ENCODE measurements at regions not wholly inside any gene's neighbourhood (a gene's known extent, or its start where the extent isn't known, plus 50 kb on each side); places are given as distances from the start of the nearest gene placed in this dataset.
A peak's percentile ranks its signal among the peaks of the same experiment; 100 is the strongest.

- TF ChIP-seq EZH2 (optimal IDR thresholded peaks at IDR 0.05; ENCODE audit: low read depth, low read length) (no peak), EZH2phosphoT487 (IDR thresholded peaks at IDR 0.05; ENCODE audit: low read length) (no peak), CTCF (IDR thresholded peaks at IDR 0.05; ENCODE audit: low read length) (no peak)
- H3K9me2 ChIP-seq (replicated peaks; ENCODE audit: insufficient read depth, low read length), result no peaks in the 10 kb centered on the region
- no peak overlapping the region for H3K27ac ChIP-seq (ENCODE audit: low read length)
- no peak overlapping the region for H3K4me3 ChIP-seq (ENCODE audit: low read length)
- peak overlapping the region; percentile 2; the same call in 1 of the 2 replicates for H3K4me2 ChIP-seq (ENCODE audit: low read depth, low read length)
- H3K9me3 ChIP-seq (replicated peaks; ENCODE audit: insufficient read depth, low read length), result no peaks in the 10 kb centered on the region
- H3F3A ChIP-seq (ENCODE audit: insufficient read depth, low read length), result no peaks in the 10 kb centered on the region
- no peaks in the 10 kb centered on the region for H3K79me2 ChIP-seq (ENCODE audit: low read length)
- H2AFZ ChIP-seq (ENCODE audit: low read length), result no peak overlapping the region
- H3K27me3 ChIP-seq (replicated peaks; ENCODE audit: insufficient read depth, low read length), result no peaks in the 10 kb centered on the region
- no peak overlapping the region for H3K9ac ChIP-seq (ENCODE audit: low read length)
- H3K4me1 ChIP-seq (ENCODE audit: low read length), result peaks cover 8% of the 10 kb centered on the region
- no peaks in the 10 kb centered on the region for H3K36me3 ChIP-seq (replicated peaks; ENCODE audit: insufficient read depth, low read length)
- DNase-seq, result peak; percentile 63
- H4K20me1 ChIP-seq (ENCODE audit: insufficient read depth, low read length), result no peaks in the 10 kb centered on the region
Observed at GRCh38 chr3:124535306-124535705, 194.9 kb upstream of the UMPS start.

GRCh38 chr3:124540550-124541211 lies 189.6 kb upstream of the UMPS start:
- Histone ChIP-seq H3K79me2 (ENCODE audit: low read length) (no peaks in the 10 kb centered on the region), H3K4me2 (ENCODE audit: low read depth, low read length) (no peak overlapping the region), H3K36me3 (replicated peaks; ENCODE audit: insufficient read depth, low read length) (no peaks in the 10 kb centered on the region), H3K27ac (ENCODE audit: low read length) (no peak overlapping the region), H3K27me3 (replicated peaks; ENCODE audit: insufficient read depth, low read length) (no peaks in the 10 kb centered on the region), H4K20me1 (ENCODE audit: insufficient read depth, low read length) (no peaks in the 10 kb centered on the region), H3K9me3 (replicated peaks; ENCODE audit: insufficient read depth, low read length) (no peaks in the 10 kb centered on the region), H3F3A (ENCODE audit: insufficient read depth, low read length) (no peaks in the 10 kb centered on the region), H3K4me3 (ENCODE audit: low read length) (no peak overlapping the region), H2AFZ (ENCODE audit: low read length) (no peak overlapping the region), H3K9me2 (replicated peaks; ENCODE audit: insufficient read depth, low read length) (no peaks in the 10 kb centered on the region), H3K4me1 (ENCODE audit: low read length) (peaks cover 2% of the 10 kb centered on the region), H3K9ac (ENCODE audit: low read length) (no peak overlapping the region)
- TF ChIP-seq CTCF (IDR thresholded peaks at IDR 0.05; ENCODE audit: low read length) (no peak), EZH2 (optimal IDR thresholded peaks at IDR 0.05; ENCODE audit: low read depth, low read length) (no peak), EZH2phosphoT487 (IDR thresholded peaks at IDR 0.05; ENCODE audit: low read length) (no peak)
- no peak for DNase-seq

GRCh38 chr3:124542214-124542869 lies 187.9 kb upstream of the UMPS start:
- no peak overlapping the region for H3K4me3 ChIP-seq (ENCODE audit: low read length)
- H4K20me1 ChIP-seq (ENCODE audit: insufficient read depth, low read length), result no peaks in the 10 kb centered on the region
- no peaks in the 10 kb centered on the region for H3K9me3 ChIP-seq (replicated peaks; ENCODE audit: insufficient read depth, low read length)
- TF ChIP-seq EZH2 (optimal IDR thresholded peaks at IDR 0.05; ENCODE audit: low read depth, low read length) (no peak), EZH2phosphoT487 (IDR thresholded peaks at IDR 0.05; ENCODE audit: low read length) (no peak), CTCF (IDR thresholded peaks at IDR 0.05; ENCODE audit: low read length) (no peak)
- no peaks in the 10 kb centered on the region for H3K36me3 ChIP-seq (replicated peaks; ENCODE audit: insufficient read depth, low read length)
- H2AFZ ChIP-seq (ENCODE audit: low read length), result no peak overlapping the region
- no peak overlapping the region for H3K4me2 ChIP-seq (ENCODE audit: low read depth, low read length)
- H3K9ac ChIP-seq (ENCODE audit: low read length), result no peak overlapping the region
- no peaks in the 10 kb centered on the region for H3F3A ChIP-seq (ENCODE audit: insufficient read depth, low read length)
- H3K4me1 ChIP-seq (ENCODE audit: low read length), result no peaks in the 10 kb centered on the region
- H3K79me2 ChIP-seq (ENCODE audit: low read length), result no peaks in the 10 kb centered on the region
- DNase-seq, result no peak
- no peaks in the 10 kb centered on the region for H3K27me3 ChIP-seq (replicated peaks; ENCODE audit: insufficient read depth, low read length)
- H3K9me2 ChIP-seq (replicated peaks; ENCODE audit: insufficient read depth, low read length), result no peaks in the 10 kb centered on the region
- no peak overlapping the region for H3K27ac ChIP-seq (ENCODE audit: low read length)
